ENCODE measurements at regions not wholly inside any gene's neighbourhood (a gene's known extent, or its start where the extent isn't known, plus 50 kb on each side); places are given as distances from the start of the nearest gene placed in this dataset.

- no peak overlapping the region for H2AFZ ChIP-seq (ENCODE audit: control insufficient read depth, low read length)
- no peaks in the 10 kb centered on the region for H4K20me1 ChIP-seq (ENCODE audit: control insufficient read depth, extremely low read depth, insufficient read depth, low read length)
- no peak overlapping the region for H3K9ac ChIP-seq (ENCODE audit: control insufficient read depth, extremely low read depth, insufficient read depth, low read length)
- no peak overlapping the region for H3K27ac ChIP-seq (ENCODE audit: control insufficient read depth, insufficient read depth, low read length)
- H3K4me1 ChIP-seq (ENCODE audit: control insufficient read depth, extremely low read depth, insufficient read depth, low read length): no peaks in the 10 kb centered on the region
- H3K4me2 ChIP-seq (ENCODE audit: control insufficient read depth, extremely low read depth, insufficient read depth, low read depth, low read length): no peak overlapping the region
- TF ChIP-seq CTCF (optimal IDR thresholded peaks at IDR 0.05 in 1 of 3, IDR thresholded peaks at IDR 0.05 in 1 of 3, conservative IDR thresholded peaks at IDR 0.05 in 1 of 3; ENCODE audit: extremely low read depth in 1 of 3, insufficient read depth in 2 of 3, low read length in 3 of 3) (no peak), EZH2 (IDR thresholded peaks at IDR 0.05; ENCODE audit: low read length) (no peak)
- H3K9me3 ChIP-seq (ENCODE audit: control insufficient read depth, low read depth, low read length): no peaks in the 10 kb centered on the region
- dilution Hi-C loops (cut with MboI; ENCODE audit: extremely low pct_ligation_motif_present, low sequenced_read_pairs): no loop called here
- H3K36me3 ChIP-seq (ENCODE audit: control insufficient read depth in 2 of 2, extremely low read depth in 1 of 2, insufficient read depth in 2 of 2, low read length in 2 of 2): no peaks in the 10 kb centered on the region
- FAIRE-seq: no peak
- DNase-seq (ENCODE audit: low read depth, low spot score): no peak
- no peak overlapping the region for H3K4me3 ChIP-seq (ENCODE audit: control insufficient read depth in 2 of 3, extremely low read depth in 1 of 3, insufficient read depth in 2 of 3, low read depth in 1 of 3, low read length in 3 of 3)
- H3K27me3 ChIP-seq (ENCODE audit: control insufficient read depth, extremely low read depth, insufficient read depth, low read length): no peaks in the 10 kb centered on the region
- H3K9me1 ChIP-seq (ENCODE audit: control insufficient read depth, extremely low read depth, insufficient read depth, low read length): no peaks in the 10 kb centered on the region
- no peaks in the 10 kb centered on the region for H3K79me2 ChIP-seq (ENCODE audit: control insufficient read depth, insufficient read depth, low read length)
Observed at GRCh38 chr18:44213293-44213692, 467.4 kb upstream of the SETBP1 start.

GRCh38 chr18:44214396-44214795, 466.3 kb upstream of the SETBP1 start:
- Histone ChIP-seq H3K27me3 (ENCODE audit: control insufficient read depth, extremely low read depth, insufficient read depth, low read length) (no peaks in the 10 kb centered on the region), H3K36me3 (ENCODE audit: control insufficient read depth in 2 of 2, extremely low read depth in 1 of 2, insufficient read depth in 2 of 2, low read length in 2 of 2) (no peaks in the 10 kb centered on the region), H3K4me3 (ENCODE audit: control insufficient read depth in 2 of 3, extremely low read depth in 1 of 3, insufficient read depth in 2 of 3, low read depth in 1 of 3, low read length in 3 of 3) (no peak overlapping the region), H3K27ac (ENCODE audit: control insufficient read depth, insufficient read depth, low read length) (no peak overlapping the region), H3K79me2 (ENCODE audit: control insufficient read depth, insufficient read depth, low read length) (no peaks in the 10 kb centered on the region), H3K9me3 (ENCODE audit: control insufficient read depth, low read depth, low read length) (no peaks in the 10 kb centered on the region), H4K20me1 (ENCODE audit: control insufficient read depth, extremely low read depth, insufficient read depth, low read length) (no peaks in the 10 kb centered on the region), H3K9ac (ENCODE audit: control insufficient read depth, extremely low read depth, insufficient read depth, low read length) (no peak overlapping the region), H2AFZ (ENCODE audit: control insufficient read depth, low read length) (no peak overlapping the region), H3K9me1 (ENCODE audit: control insufficient read depth, extremely low read depth, insufficient read depth, low read length) (no peaks in the 10 kb centered on the region), H3K4me2 (ENCODE audit: control insufficient read depth, extremely low read depth, insufficient read depth, low read depth, low read length) (no peak overlapping the region), H3K4me1 (ENCODE audit: control insufficient read depth, extremely low read depth, insufficient read depth, low read length) (no peaks in the 10 kb centered on the region)
- DNase-seq (ENCODE audit: low read depth, low spot score): no peak
- TF ChIP-seq EZH2 (IDR thresholded peaks at IDR 0.05; ENCODE audit: low read length) (no peak), CTCF (optimal IDR thresholded peaks at IDR 0.05 in 1 of 3, IDR thresholded peaks at IDR 0.05 in 1 of 3, conservative IDR thresholded peaks at IDR 0.05 in 1 of 3; ENCODE audit: extremely low read depth in 1 of 3, insufficient read depth in 2 of 3, low read length in 3 of 3) (no peak)
- dilution Hi-C loops (cut with MboI; ENCODE audit: extremely low pct_ligation_motif_present, low sequenced_read_pairs): no loop called here
- FAIRE-seq: no peak

All from keratinocyte (primary cell).